ENCODE measurements at regions not wholly inside any gene's neighbourhood (a gene's known extent, or its start where the extent isn't known, plus 50 kb on each side); places are given as distances from the start of the nearest gene placed in this dataset.

DNA sequence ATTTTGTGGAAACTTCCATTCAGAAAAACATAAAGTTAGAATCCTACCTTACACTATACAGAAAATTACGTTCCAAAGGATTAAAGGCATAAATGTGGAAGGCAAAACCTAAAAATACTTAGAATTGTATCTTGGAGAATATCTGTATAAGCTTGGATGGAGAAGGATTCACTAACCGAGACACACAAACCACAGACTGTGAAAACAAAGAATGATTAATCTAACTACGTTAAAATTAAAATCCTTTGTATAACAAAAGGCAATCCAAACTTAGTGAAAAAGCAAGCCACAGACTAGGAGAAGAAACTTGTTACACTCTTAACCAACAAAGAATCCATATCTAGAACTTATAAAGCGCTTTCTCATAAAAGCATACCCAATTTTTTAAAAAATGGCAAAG, 678.8 kb downstream of the INHBA start:
- DNase-seq: no peak

DNA sequence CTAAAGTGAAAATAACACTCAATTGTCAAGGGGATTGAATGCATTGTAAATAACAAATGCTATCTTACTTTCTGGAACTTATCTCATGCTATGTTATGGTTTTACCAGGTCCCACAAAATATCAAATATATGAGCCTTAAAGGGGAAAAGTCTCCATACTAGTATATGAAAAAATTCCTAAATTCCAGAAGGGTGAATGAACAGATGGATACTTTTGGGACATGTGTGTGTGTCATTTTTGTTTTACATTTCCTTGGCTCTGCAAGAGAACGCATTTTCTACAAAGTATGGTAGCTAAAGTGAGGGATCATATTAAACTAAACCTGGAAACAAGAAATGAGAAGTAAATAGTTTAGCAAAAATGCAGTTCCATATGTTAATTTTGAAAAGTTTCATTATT, 682.8 kb downstream of the INHBA start:
- no peak for DNase-seq

DNA sequence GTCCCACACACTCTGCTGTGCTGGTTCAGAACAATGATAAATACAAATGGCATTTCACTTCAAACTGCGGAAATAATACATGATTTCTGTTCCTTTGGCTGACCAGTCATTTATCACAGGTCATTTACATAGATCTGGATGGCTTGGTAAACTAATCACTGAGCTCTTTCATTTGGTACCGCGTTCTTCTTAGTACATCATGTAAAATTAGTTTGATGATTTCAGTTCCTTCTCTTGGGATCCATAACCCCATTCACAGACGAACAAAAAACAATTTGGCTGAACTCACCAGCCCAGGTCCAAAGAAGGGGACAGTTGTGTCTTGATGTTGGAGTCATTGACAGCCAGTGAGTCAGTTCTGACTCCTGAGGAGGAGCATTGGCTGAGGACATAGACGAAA, 689.8 kb downstream of the INHBA start:
- no peak for DNase-seq

DNA sequence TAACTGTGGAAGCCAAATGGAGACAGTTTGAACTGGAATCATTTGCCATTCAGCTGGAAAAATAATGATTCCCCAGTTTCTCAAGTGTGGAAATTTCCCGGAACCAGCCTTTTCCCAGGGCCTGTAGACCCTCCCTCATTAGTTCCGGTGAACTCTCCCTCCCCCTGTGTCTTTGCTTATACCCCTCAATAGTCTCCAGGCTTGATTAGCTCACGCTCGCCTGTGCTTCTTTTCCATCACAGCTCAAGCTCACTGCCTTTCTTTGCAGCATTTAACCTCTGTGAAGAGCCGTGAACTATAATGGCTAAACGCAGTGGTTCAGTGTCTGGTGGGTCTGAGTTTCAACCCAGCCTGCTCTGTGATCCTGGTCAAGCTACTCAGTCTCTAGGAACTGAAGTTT, 690.8 kb downstream of the INHBA start:
- DNase-seq: no peak

DNA sequence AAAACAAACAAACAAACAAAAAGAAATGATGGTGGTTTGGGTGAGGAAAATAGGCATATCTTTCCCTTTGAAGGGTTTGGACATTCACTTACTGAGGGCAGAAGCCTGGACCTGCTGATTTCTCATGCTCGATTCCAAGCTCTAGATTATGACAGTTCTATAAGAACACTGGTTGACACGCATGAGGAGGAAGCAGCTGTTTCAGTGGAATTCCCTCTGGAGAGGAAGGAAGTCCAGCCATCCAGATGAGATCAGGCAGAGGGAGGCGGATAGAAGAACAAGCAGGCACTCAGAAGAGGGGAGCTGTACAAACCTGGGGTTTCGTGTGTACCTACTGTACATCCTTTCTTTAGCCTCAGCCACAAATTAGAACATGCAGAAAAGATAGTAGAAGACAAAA, 691.9 kb downstream of the INHBA start:
- no peak for DNase-seq

DNA sequence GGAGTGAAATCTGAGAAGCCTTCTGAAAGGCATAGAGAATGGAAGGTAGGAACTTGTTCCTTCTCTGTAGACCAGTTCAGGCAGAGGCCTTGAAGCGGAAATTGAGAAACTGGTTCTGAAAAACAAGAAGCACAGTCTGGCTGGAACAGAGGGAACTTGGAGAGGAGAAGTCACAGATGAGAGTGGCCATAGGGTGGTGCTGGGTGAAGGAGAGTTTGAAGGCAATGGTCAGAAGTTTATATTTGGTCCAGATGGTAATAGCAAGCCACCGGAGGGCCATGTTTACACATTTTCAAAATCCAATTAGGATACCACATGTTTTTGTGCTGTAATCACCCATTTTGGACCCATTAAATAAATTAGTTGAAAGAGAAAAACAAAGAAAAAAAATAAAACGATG, 692.5 kb downstream of the INHBA start:
- DNase-seq: no peak

DNA sequence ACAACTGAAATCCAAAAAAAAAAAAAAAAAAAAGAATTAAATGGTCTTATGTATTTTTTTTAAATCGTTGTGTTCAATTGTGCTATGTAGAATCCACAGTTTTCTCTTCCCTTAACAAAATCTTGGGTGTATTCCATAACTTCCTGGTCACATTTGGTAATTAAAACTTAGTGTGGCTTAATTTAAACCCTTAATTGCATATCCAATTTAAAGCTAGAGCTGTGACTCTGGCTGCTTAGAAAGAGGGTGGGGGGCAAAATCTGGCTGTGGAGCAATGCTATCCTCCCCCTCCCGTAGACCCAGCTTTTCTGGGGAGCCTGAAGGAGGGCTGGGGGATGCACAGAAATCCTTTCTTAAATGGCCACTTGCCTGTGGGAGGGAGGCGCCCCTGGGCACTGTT, 695.1 kb downstream of the INHBA start:
- no peak for DNase-seq

DNA sequence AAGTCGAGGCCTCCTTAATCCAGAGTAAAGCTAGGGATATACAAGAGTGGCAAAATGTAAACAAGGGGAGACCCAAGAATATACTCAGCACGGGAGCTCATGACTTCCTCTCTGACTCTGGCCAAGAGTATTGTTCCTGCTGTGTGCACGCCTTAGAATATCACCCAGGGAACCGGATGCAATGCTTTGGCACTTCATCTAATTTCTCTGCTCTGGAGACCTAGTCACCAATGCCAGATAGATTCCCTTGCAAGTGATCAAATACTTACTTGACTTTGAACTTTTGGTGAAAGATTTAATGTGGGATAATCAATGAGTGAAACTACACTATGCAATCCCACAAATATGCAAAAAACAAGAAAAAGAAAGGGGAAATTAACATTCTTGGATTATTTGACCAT, 695.5 kb downstream of the INHBA start:
- no peak for DNase-seq

DNA sequence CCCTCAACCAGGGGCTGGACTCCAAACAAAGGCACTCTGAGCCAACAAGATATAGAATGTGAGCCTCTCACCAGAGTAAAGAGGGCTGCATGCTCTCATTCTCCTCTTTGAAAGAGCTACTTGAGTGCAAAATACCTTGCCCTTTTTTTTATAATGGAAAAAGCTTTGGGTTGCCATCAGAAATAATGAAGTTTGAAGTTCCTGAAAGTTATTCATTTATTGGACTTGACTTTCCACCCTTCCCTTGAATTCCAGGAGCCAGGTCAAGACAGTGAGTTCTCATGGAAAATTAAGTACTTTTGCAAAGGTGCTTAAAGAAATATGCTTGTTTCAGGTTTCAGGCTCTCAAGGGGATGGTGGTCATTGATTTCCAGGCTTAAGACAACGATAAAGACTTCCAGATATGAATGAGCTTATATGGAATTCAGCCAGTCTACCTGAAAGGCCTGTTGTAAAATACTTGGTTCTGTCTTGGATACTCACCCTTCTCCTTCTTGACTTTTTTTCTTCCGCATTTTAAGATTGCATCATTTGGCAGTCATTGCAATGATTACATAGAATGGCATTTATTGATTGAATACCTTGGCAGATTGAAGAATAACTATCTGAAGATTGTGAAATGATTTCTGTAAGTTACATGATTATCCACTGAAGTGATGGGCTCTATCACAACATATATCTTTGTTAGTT, 696.4 kb downstream of the INHBA start:
- no peak for DNase-seq

DNA sequence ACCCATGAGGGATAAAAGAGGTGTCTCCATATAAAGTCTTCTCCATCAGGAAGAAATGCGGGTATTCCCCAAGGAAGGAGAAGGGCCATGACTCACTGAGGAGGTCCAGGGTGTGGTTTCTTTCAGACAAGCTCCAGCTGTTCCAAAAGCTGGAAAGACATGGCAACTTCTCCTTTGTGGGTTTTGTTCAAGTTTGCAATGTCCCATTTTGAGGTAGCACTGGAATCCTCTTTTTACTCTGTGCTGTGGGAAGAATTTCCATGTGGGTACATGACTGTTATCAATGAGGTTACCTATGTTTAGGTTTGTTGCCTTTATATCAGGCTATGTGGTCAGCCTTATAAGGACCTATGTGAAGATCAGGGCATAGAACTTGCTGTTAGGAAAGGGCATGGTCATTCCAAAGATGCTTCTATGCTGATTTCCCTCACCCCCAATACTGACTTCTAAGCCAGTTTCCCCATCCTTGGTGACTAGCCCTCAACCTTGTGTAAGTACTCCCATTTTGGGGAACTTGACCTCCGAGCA, 697.5 kb downstream of the INHBA start:
- DNase-seq: no peak

DNA sequence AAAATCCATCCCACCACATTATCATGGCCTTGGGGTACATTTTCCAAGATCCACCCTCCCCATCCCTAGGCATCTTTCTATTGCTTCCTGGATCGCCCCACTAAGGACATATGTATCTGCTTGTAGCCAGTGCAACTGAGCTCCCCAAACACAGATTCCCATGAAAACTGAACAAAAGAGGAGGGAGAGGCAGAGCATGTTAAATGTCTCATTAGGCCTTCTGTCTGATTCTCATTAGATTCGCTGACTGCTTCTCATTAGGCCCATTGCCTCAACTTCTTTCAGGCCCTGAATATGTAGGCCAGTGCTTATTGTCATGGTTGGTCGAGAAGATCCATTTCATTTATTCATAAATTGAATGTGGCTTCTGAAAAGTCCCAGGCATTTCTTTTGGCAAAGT, 698.9 kb downstream of the INHBA start:
- DNase-seq: no peak

DNA sequence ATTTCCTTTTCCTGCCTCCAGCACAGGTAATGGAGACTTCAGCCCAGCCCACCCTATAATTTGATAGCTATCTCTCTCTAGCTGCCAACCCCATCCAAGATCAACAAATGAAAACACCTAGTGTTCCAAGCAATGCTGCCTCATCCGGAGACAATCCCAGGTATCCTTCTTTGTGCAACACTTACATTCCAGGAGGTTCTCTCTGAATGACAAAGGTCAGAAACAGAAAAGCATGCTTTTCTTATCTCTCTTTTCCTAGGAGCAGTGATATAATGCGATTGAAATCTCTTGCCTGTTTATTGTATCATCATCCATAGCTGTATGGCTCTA, 699.3 kb downstream of the INHBA start:
- no peak for DNase-seq

DNA sequence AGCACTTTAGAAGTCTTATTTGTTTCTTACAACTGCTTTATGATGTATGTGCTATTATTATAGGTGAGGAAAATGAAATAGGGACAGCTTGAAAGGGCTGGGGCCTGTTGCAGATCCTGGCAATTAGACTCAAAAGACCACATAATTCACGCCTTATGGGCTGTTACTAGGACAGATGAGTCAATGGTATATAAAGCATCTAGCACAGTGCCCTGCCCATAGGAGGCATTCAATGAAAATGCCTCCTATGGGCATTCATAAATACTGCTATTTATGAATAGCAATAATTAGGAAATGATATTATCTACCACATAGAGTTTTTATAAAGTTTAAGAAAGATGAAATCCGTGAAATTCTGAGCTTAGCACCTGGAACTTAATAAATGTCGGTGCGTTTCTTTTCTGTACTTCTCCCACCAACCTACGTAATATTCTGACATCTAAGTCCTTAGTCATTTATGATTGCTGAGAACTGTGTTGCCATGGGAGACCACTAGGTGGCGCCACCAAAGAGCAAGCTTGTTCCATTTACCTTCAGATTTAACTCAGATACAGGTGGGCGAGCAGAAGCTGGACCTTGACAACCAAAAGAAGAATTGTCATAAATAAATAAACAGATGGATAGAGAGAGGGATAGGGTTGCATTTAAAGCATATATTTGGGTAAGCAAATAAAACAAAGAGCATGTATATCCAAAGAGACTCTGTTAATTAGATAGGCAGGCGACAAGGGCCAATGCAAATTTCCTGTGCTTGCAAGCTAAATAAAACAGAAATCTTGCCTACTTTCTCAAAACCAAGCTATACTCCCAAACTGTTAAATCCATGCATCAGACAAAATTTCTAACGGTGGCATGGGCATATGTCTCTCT, 699.9 kb downstream of the INHBA start:
- no peak for DNase-seq

DNA sequence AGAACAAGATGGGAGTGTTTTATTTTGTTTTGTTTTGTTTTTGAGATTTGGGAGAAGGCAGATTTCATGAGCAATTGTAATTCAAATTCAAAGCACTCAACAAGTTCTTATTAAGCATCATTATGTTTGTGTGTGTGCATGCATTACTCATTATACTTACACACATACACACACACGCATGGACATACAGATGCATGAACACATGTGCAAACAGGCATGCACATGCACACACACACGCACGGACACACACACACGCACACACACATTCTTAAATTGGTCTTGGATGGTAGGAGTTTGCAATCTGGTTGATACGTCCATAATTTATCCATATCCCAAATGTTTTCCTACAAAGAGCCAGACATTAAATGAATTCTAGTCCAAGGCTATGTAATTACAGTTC, 702.8 kb downstream of the INHBA start:
- DNase-seq: no peak

DNA sequence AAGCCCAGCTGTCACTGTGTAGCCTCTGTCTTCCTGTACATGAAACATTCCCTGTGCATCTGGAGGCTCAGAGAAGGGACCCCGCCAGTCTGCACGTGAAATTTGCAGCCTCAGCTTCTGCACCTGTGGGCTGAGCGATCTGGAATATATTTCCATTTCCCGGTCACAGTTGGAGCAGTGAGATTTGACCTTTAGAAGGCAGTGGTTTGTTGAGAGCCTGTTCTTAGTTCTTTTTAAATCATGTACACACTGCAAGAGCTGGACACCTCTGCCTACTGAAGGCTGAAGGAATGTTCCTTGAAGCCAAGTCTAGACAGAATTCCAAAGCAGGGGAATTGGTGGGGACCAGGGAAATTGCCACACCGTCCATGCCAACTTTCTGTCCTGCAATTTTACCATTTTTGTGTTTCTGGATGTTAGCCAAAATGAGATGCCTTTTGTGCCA, 706.6 kb downstream of the INHBA start:
- no peak for DNase-seq

DNA sequence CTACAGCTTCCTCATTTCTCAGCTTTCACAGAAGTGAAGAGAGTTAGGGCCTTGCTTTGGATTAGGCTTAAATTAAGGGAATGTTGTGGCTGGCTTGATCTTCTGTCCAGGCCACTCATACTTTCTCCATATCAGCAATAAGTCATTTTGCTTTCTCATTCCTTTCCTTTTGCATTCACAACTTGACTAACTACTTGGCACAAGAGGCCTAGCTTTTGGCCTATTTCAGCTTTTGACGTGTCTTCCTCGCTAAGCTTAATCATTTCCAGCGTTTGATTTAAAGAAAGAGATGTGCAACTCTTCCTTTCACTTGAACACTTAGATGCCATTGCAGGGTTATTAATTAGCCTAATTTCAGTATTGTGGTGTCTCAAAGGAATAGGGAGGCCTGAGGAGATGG, 712.0 kb downstream of the INHBA start:
- DNase-seq: no peak

DNA sequence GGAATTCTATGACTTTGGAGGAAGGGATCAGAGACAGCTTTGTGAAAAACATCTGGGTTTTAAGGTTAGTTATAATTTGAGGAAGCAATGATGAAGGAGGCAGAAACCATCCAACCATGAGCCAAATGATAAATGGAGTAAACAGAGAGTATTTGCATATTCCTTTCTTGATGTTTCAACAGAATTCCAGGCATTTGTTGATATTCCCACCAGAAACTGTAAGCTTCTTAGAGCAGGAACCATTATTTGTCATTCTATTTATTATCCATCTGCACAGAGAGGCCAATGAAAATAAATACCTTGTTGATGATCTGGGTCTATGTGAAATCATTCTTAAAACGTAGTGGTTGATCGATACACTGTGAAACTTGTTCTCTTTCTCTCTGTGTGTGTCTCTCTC, 715.3 kb downstream of the INHBA start:
- DNase-seq: no peak

DNA sequence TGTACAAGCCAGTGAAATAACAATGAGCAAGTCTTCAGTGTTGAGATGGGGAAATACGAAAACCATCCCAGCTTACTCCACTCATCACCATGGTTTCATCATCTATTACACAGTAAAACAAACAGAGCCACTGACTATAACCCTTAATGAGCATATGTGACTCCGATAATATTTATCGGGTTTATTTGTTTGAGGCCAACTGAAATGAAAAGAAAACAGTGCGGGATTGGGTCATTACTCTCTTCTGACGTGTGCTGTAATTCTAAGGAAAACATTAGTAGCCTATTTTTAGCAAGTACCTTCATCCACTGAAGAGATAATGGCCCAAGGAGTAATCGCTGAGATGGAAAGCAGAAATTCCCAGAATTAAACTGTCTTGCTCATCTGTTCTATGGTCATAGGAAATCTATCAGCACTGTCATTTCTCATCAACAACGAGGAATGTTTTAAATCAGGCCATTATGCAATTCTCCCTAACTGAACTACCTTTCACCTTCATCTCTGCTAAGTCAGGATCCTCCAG, 716.5 kb downstream of the INHBA start:
- DNase-seq: no peak

DNA sequence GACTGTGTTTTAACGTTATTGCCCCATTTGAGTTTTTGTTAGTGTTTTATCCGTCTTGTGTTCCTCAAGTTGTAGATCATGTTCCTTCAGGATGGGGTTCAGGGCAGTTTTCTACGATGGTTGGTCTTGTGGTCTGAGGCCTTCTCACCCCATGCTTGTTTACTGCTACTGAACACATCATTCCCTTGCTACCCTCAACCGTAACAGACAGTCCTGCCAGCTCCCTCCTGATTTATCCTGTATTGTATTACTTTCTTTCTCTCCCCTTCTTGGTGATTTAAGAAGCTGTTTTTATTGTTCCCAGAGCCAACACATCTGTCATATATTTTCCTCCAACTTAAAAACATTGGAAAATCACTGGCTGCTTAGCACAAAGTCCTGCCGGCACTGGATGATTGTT, 719.8 kb downstream of the INHBA start:
- no peak for DNase-seq

DNA sequence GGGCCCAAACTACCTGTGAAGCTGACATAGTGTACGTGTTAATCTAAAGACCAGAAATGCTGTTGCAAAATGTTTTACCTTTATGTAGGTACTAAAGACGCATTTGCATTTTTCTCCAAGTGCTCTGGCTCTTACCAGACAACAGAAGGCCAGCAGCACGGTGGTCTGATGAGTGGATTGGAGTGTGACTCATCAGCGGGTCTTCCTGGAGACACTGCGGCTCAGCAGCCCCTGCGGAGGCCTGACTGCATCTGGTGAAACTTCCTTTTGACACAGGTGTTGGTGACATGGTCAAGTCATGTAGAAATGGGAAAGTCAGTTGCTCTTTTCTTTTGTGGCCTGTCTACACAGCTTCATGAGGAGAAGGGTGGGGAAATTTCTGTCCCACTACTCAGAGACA, 723.6 kb downstream of the INHBA start:
- no peak for DNase-seq

DNA sequence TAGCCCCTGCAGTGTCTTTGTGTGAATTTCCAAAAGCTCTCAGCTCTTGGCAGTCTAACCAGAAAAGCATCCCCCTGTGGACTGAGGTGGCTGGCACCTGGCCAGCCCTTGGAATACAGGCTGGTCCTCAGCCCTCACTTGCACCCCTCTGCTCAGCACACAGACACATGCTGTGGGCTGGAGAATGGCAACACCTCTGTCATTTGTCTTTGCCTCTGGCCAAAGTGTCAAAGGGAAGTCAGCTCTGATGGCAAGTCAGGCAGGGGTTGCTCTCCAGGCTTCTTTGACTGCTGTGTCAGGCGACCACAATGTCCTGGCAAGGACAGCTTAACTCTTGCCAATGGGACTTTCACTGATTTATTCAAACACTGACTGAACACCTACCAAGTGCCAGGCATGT, 724.8 kb downstream of the INHBA start:
- no peak for DNase-seq

DNA sequence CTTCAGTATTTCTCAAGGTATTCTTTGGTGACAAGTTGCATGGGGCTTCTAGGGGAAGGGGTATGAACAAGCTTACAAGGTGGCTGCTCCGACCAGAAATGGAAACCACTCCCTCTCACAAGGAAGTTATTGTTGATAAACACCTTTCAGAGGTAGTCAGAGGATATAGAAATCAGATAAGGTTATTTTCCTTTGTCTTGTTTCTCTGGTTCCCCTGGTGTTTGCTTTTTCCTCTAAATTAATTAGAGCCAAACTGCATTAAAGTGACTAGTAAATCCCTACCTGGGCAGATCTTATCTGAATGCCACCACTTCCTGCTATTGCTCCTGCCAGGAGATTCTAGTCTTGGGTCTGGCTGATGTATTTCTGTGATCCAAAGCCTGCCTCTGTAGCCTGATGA, 725.4 kb downstream of the INHBA start:
- no peak for DNase-seq

DNA sequence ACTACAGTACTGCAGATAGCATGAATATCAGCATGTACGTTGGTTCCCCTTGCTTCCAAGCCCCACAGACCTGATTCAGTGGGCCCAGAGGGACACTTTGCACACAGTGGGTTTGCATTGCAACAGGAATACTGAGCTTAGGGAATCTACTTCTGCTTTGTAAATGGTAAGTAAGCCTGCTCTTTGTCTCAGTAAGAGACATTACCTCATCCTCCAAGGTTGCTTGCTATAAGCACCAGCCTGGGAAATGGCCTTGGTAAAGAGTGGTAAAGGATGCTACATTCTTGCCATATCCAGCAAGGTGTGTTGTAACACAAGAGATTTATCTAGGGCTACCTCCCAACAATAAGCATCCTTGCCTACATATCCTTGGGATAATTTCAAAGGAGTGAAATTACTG, 730.5 kb downstream of the INHBA start:
- no peak for DNase-seq

DNA sequence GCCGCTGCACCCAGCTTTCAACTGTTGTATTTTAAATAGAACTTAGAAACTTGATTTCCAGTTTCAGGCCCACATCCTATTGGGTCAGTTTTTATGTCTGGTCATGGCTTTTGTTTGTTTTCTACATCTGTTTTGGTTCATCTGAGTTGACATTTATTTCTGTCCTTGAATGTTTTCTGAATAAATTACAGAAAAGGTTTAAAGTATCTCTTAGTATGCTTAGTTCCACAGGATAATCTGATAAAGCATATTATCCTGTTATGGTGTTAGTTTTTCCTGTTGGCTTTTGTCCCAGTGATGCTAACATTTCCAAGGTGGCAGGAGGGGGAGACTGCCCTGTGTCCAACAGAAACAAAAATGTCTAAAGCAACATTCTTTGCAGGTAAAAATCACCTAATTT, 733.2 kb downstream of the INHBA start:
- DNase-seq: no peak
